Liver (tissue), 8 donors: ENCODE measurements at regions not wholly inside any gene's neighbourhood (a gene's known extent, or its start where the extent isn't known, plus 50 kb on each side); places are given as distances from the start of the nearest gene placed in this dataset.

ENCODE experiments used
- DNase-seq: peaks from one replicate; pipeline ENCODE4 v3.0.0-alpha.2; 2017; ENCODE audit warnings: low spot score
- H3K27ac ChIP-seq, 2 donors: one replicate each; pipeline ENCODE4 v1.7.0; 2013; ENCODE audit warnings: inconsistent platforms in 2 of 2, low read length in 2 of 2, control low read depth in 1 of 2, low read depth in 1 of 2, mild to moderate bottlenecking in 1 of 2
- H3K27me3 ChIP-seq, 4 donors: one replicate each; pipeline versions ENCODE4 v1.6.1 to v1.7.0; 2013; ENCODE audit warnings: low read length in 3 of 4, inconsistent platforms in 1 of 4, mild to moderate bottlenecking in 1 of 4, moderate library complexity in 1 of 4; ENCODE audit not compliant: control insufficient read depth in 4 of 4, insufficient read depth in 4 of 4
- H3K36me3 ChIP-seq, 4 donors: one replicate each; pipeline versions ENCODE4 v1.6.1 to v1.7.0; 2013; ENCODE audit warnings: low read length in 3 of 4, mild to moderate bottlenecking in 3 of 4, low read depth in 1 of 4, moderate library complexity in 1 of 4; ENCODE audit not compliant: control insufficient read depth in 4 of 4, insufficient read depth in 3 of 4
- H3K4me1 ChIP-seq, 4 donors: one replicate each; pipeline versions ENCODE4 v1.6.1 to v1.7.0; 2013; ENCODE audit warnings: low read length in 3 of 4, mild to moderate bottlenecking in 3 of 4, moderate library complexity in 1 of 4; ENCODE audit not compliant: control insufficient read depth in 4 of 4, insufficient read depth in 4 of 4
- H3K4me3 ChIP-seq, 3 donors: one replicate each; pipeline versions ENCODE4 v1.6.1 to v1.7.0; 2013; ENCODE audit warnings: low read length in 3 of 3, control low read depth in 1 of 3, low read depth in 1 of 3, mild to moderate bottlenecking in 1 of 3
- H3K9ac ChIP-seq, 2 donors: one replicate each; pipeline ENCODE4 v1.7.0; 2013; ENCODE audit warnings: low read length in 2 of 2, mild to moderate bottlenecking in 2 of 2, moderate library complexity in 2 of 2, control low read depth in 1 of 2, low read depth in 1 of 2
- H3K9me3 ChIP-seq, 4 donors: one replicate each; pipeline versions ENCODE4 v1.6.1 to v1.7.0; 2013; ENCODE audit warnings: low read length in 3 of 4; ENCODE audit not compliant: control insufficient read depth in 4 of 4
- EGR1 ChIP-seq, 2 donors: IDR thresholded peaks; 2 replicates each; pipeline ENCODE4 v1.6.1; 2016 to 2018; ENCODE audit warnings: antibody characterized with exemption in 2 of 2, low read depth in 2 of 2
- FOXA1 ChIP-seq: IDR thresholded peaks from 2 replicates; pipeline ENCODE4 v1.6.1; 2016; ENCODE audit warnings: antibody characterized with exemption
- FOXA2 ChIP-seq: IDR thresholded peaks from 2 replicates; pipeline ENCODE4 v1.6.1; 2016; ENCODE audit warnings: antibody characterized with exemption
- GABPA ChIP-seq, 2 donors: IDR thresholded peaks in 1 of 2; conservative IDR thresholded peaks in 1 of 2; 2 replicates each; pipeline ENCODE4 v1.6.1; 2016; ENCODE audit warnings: antibody characterized with exemption in 2 of 2, mild to moderate bottlenecking in 1 of 2, moderate library complexity in 1 of 2
- JUND ChIP-seq, 2 donors: IDR thresholded peaks; 2 replicates each; pipeline ENCODE4 v1.6.1; 2016; ENCODE audit warnings: antibody characterized with exemption in 2 of 2
- NR2F2 ChIP-seq: IDR thresholded peaks from 2 replicates; pipeline ENCODE4 v1.6.1; 2016; ENCODE audit warnings: antibody characterized with exemption
- SP1 ChIP-seq: IDR thresholded peaks from 2 replicates; pipeline ENCODE4 v1.6.1; 2018; ENCODE audit warnings: antibody characterized with exemption, mild to moderate bottlenecking
- TAF1 ChIP-seq: conservative IDR thresholded peaks from 2 replicates; pipeline ENCODE4 v1.6.1; 2016; ENCODE audit warnings: antibody characterized with exemption, mild to moderate bottlenecking
- YY1 ChIP-seq: IDR thresholded peaks from 2 replicates; pipeline ENCODE4 v1.6.1; 2016; ENCODE audit warnings: antibody characterized with exemption, mild to moderate bottlenecking
- WGBS: extraction: QIAGEN DNeasy Blood & Tissue Kit; methylation state at CpG from one replicate; pipeline ENCODE4 v1.1.7; 2013; 5-methylcytosine and 5-hydroxymethylcytosine counted together
- TF ChIP-seq, protein P1 (sequence below): IDR thresholded peaks from 2 replicates; pipeline ENCODE4 v1.6.1; 2016; ENCODE audit warnings: antibody characterized with exemption
- TF ChIP-seq, protein P2 (sequence below): fragments of 150-350 bp; IDR thresholded peaks from 2 replicates; pipeline ENCODE4 v1.5.1; 2017; ENCODE audit warnings: improper control_type of control experiment, low read depth, low read length; ENCODE audit not compliant: missing input control
- TF ChIP-seq, protein P3 (sequence below): IDR thresholded peaks from 2 replicates; pipeline ENCODE4 v1.6.1; 2016; ENCODE audit warnings: antibody characterized with exemption
- TF ChIP-seq, protein P4 (sequence below): IDR thresholded peaks from 2 replicates; pipeline ENCODE4 v1.6.1; 2016; ENCODE audit warnings: antibody characterized with exemption, mild to moderate bottlenecking
- donor health status: healthy.
- donor health status: healthy.
- donor health status: healthy.
- donor health status: healthy.
- donor health status: healthy.

DNA sequence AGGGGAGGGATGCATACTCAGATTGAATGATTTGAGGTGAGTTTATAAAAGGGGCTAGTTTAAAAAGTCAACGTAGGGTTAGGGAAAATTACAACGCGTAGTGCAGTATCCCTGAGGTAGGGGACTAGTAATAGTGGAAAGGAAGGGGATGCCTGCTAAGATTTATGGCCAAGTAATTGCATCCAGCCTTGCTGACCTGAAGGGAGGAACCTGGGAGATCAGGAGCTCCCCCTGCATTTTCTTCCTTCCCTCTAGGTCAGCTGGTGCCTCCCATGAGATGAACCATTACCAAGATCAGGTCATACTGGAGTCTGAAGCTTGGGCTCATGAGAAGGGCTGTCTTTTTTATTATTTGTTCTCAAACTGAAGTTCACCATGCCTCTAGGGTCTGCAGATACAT, 606.6 kb downstream of the TMEM114 start:
- H3K4me3 ChIP-seq: no peak overlapping the region
- no peak overlapping the region for H3K27ac ChIP-seq
- peaks cover 0 to 2% (median 0%) of the 10 kb centered on the region in 4 donors for H3K27me3 ChIP-seq
- WGBS: 68% methylated on average over 3 of the region's 3 CpGs
- no peaks in the 10 kb centered on the region for H3K36me3 ChIP-seq
- TF ChIP-seq FOXA1 (no peak), JUND (IDR thresholded peaks at IDR 0.05) (no peak)
- TF ChIP-seq, protein P1, sequence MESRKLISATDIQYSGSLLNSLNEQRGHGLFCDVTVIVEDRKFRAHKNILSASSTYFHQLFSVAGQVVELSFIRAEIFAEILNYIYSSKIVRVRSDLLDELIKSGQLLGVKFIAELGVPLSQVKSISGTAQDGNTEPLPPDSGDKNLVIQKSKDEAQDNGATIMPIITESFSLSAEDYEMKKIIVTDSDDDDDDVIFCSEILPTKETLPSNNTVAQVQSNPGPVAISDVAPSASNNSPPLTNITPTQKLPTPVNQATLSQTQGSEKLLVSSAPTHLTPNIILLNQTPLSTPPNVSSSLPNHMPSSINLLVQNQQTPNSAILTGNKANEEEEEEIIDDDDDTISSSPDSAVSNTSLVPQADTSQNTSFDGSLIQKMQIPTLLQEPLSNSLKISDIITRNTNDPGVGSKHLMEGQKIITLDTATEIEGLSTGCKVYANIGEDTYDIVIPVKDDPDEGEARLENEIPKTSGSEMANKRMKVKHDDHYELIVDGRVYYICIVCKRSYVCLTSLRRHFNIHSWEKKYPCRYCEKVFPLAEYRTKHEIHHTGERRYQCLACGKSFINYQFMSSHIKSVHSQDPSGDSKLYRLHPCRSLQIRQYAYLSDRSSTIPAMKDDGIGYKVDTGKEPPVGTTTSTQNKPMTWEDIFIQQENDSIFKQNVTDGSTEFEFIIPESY: no peak
- TF ChIP-seq, protein P2, sequence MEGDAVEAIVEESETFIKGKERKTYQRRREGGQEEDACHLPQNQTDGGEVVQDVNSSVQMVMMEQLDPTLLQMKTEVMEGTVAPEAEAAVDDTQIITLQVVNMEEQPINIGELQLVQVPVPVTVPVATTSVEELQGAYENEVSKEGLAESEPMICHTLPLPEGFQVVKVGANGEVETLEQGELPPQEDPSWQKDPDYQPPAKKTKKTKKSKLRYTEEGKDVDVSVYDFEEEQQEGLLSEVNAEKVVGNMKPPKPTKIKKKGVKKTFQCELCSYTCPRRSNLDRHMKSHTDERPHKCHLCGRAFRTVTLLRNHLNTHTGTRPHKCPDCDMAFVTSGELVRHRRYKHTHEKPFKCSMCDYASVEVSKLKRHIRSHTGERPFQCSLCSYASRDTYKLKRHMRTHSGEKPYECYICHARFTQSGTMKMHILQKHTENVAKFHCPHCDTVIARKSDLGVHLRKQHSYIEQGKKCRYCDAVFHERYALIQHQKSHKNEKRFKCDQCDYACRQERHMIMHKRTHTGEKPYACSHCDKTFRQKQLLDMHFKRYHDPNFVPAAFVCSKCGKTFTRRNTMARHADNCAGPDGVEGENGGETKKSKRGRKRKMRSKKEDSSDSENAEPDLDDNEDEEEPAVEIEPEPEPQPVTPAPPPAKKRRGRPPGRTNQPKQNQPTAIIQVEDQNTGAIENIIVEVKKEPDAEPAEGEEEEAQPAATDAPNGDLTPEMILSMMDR: no peak
- DNase-seq: no peak
- no peak overlapping the region for H3K9ac ChIP-seq
- no peaks in the 10 kb centered on the region for H3K9me3 ChIP-seq
- H3K4me1 ChIP-seq: no peaks in the 10 kb centered on the region

DNA sequence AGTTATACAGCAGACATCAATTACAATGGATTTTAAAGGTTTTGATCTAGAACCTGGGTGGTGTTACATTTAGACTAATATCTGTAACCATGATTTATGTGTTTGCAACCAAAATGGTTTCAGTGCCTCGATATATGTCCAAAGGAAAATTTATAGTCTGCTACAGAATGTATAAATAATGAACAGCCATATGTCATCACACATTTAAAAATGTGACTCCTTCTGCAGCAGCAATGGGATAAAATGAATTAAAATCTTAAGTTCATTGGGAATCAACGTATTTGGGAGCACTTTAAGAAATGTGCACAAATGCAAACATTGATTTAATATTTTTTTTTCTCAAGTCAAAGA, 610.2 kb downstream of the TMEM114 start:
- Histone ChIP-seq H3K4me1 (no peaks in the 10 kb centered on the region), H3K27ac (no peak overlapping the region), H3K36me3 (no peaks in the 10 kb centered on the region), H3K27me3 (no peaks in the 10 kb centered on the region), H3K9ac (no peak overlapping the region), H3K9me3 (no peaks in the 10 kb centered on the region), H3K4me3 (no peak overlapping the region)
- no peak for DNase-seq
- TF ChIP-seq GABPA (IDR thresholded peaks at IDR 0.05 in 1 of 2, conservative IDR thresholded peaks at IDR 0.05 in 1 of 2) (no peak), YY1 (no peak), FOXA2 (no peak), EGR1 (IDR thresholded peaks at IDR 0.05; ENCODE audit: low read depth in 2 of 2) (no peak), FOXA1 (no peak), NR2F2 (no peak), SP1 (no peak), TAF1 (no peak)
- TF ChIP-seq, protein P1: no peak
- TF ChIP-seq, protein P3, sequence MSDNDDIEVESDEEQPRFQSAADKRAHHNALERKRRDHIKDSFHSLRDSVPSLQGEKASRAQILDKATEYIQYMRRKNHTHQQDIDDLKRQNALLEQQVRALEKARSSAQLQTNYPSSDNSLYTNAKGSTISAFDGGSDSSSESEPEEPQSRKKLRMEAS: no peak
- TF ChIP-seq, protein P4, sequence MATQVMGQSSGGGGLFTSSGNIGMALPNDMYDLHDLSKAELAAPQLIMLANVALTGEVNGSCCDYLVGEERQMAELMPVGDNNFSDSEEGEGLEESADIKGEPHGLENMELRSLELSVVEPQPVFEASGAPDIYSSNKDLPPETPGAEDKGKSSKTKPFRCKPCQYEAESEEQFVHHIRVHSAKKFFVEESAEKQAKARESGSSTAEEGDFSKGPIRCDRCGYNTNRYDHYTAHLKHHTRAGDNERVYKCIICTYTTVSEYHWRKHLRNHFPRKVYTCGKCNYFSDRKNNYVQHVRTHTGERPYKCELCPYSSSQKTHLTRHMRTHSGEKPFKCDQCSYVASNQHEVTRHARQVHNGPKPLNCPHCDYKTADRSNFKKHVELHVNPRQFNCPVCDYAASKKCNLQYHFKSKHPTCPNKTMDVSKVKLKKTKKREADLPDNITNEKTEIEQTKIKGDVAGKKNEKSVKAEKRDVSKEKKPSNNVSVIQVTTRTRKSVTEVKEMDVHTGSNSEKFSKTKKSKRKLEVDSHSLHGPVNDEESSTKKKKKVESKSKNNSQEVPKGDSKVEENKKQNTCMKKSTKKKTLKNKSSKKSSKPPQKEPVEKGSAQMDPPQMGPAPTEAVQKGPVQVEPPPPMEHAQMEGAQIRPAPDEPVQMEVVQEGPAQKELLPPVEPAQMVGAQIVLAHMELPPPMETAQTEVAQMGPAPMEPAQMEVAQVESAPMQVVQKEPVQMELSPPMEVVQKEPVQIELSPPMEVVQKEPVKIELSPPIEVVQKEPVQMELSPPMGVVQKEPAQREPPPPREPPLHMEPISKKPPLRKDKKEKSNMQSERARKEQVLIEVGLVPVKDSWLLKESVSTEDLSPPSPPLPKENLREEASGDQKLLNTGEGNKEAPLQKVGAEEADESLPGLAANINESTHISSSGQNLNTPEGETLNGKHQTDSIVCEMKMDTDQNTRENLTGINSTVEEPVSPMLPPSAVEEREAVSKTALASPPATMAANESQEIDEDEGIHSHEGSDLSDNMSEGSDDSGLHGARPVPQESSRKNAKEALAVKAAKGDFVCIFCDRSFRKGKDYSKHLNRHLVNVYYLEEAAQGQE: no peak
- WGBS: 62% methylated on average over 2 of the region's 2 CpGs
